ENCODE measurements at regions not wholly inside any gene's neighbourhood (a gene's known extent, or its start where the extent isn't known, plus 50 kb on each side); places are given as distances from the start of the nearest gene placed in this dataset.

DNA sequence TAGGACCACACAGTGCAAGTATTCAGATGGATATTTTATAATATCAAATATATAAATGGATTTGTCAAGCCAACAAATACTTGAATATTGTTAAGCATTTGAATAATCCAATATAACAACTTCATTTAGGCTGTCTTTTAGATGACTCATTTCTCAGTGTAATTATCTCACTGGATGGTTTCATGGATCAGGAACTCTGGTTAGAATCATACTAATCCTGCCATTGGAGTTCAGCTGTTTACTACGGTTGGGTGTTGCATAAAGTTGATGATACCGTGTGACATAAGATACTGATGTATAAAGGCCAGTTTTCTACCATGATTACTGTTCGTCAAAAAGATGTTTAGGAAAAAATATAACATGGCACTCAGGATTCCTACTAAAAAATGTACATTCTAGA lies 196.3 kb downstream of the TSHZ3 start:
- H3K4me3 ChIP-seq (ENCODE audit: low read depth, low read length): no peak overlapping the region
- no peak for TF ChIP-seq CTCF (IDR thresholded peaks at IDR 0.05; ENCODE audit: low read depth, low read length, missing control alignments)
- no peak for DNase-seq (ENCODE audit: low read depth)
- in situ Hi-C loops (cut with HindIII; ENCODE audit: low sequenced_read_pairs): no loop called here

- no peak for DNase-seq (ENCODE audit: low read depth)
- no peak overlapping the region for H3K4me3 ChIP-seq (ENCODE audit: low read depth, low read length)
- in situ Hi-C loops (cut with HindIII; ENCODE audit: low sequenced_read_pairs): no loop called here
- TF ChIP-seq CTCF (IDR thresholded peaks at IDR 0.05; ENCODE audit: low read depth, low read length, missing control alignments): no peak
Measured at GRCh38 chr19:31149441-31149941, 199.7 kb downstream of the TSHZ3 start.

DNA sequence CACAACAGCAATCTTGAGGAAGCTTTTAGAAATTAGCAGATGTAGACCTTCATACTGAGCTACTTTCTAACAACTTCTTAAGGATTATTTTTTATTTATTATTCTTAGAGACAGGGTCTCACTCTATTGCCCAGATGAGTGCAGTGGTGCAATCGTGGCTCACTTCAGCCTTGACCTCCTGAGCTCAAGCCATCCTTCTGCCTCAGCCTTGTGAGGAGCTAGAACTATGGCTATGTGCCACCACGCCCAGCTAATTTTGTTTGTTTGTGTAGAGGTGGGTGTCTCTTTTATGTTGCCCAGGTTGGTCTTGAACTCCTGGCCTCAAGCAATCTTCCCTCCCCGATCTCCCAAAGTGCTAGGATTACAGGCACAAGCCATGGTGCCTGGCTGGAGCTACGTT lies 200.6 kb downstream of the TSHZ3 start:
- DNase-seq (ENCODE audit: low read depth): no peak
- no peak overlapping the region for H3K4me3 ChIP-seq (ENCODE audit: low read depth, low read length)
- TF ChIP-seq CTCF (IDR thresholded peaks at IDR 0.05; ENCODE audit: low read depth, low read length, missing control alignments): no peak
- in situ Hi-C loops (cut with HindIII; ENCODE audit: low sequenced_read_pairs): no loop called here

DNA sequence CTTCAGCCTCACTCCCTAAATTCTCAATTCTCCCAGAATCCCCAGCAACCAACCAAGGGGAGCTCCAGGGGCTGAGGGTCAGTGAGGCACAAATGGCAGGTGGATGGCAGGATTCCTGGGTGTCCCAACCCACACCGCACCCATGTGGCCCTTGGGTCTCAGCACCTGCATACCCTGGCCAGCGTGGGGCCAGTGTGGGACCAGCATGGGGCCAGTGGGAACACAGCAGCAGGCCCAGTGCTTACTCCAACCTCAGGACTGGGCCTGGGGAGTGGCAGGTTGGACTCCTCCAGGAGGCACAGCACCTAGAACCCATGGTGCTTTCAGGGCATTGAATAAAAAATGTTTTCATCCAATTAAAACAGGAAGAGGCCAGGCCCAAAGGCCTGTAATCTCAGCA lies 202.0 kb downstream of the TSHZ3 start:
- in situ Hi-C loops (cut with HindIII; ENCODE audit: low sequenced_read_pairs): no loop called here
- TF ChIP-seq CTCF (IDR thresholded peaks at IDR 0.05; ENCODE audit: low read depth, low read length, missing control alignments): no peak
- no peak for DNase-seq (ENCODE audit: low read depth)
- no peak overlapping the region for H3K4me3 ChIP-seq (ENCODE audit: low read depth, low read length)

- no peak overlapping the region for H3K4me3 ChIP-seq (ENCODE audit: low read depth, low read length)
- no peak for DNase-seq (ENCODE audit: low read depth)
- no peak for TF ChIP-seq CTCF (IDR thresholded peaks at IDR 0.05; ENCODE audit: low read depth, low read length, missing control alignments)
- in situ Hi-C loops (cut with HindIII; ENCODE audit: low sequenced_read_pairs): no loop called here
Measured at GRCh38 chr19:31146546-31147183, 202.6 kb downstream of the TSHZ3 start.

- no peak for DNase-seq (ENCODE audit: low read depth)
- TF ChIP-seq CTCF (IDR thresholded peaks at IDR 0.05; ENCODE audit: low read depth, low read length, missing control alignments): no peak
- H3K4me3 ChIP-seq (ENCODE audit: low read depth, low read length): no peak overlapping the region
- in situ Hi-C loops (cut with HindIII; ENCODE audit: low sequenced_read_pairs): no loop called here
Measured at GRCh38 chr19:31146015-31146414, 203.2 kb downstream of the TSHZ3 start.

Data from astrocyte of the cerebellum (primary cell).